Heart left ventricle (tissue), 13 donors: ENCODE measurements at regions not wholly inside any gene's neighbourhood (a gene's known extent, or its start where the extent isn't known, plus 50 kb on each side); places are given as distances from the start of the nearest gene placed in this dataset.

Source experiments
- POLR2A ChIP-seq, 2 donors: fragments of 450-650 bp; IDR thresholded peaks; one replicate each; pipeline ENCODE4 v1.6.1; 2017; ENCODE audit warnings: antibody characterized with exemption in 2 of 2, mild to moderate bottlenecking in 2 of 2, moderate library complexity in 2 of 2
- TF ChIP-seq, protein P1 (sequence below), 12 donors: fragments of 200-600 bp; sonication (generic) in 4 of 12; IDR thresholded peaks; one replicate each; pipeline versions ENCODE4 v1.5.0 to v1.8.0; 2018 to 2022; ENCODE audit warnings: antibody characterized with exemption in 12 of 12, mild to moderate bottlenecking in 5 of 12
- donor health status: ischemic (EF 13 %, LVEDD 7.1; RV severe dilation, severe dysfunction).
- donor health status: DM: no; HTN: yes; CAD: no.
- donor health status: DM: no; HTN: no; CAD: no.
- donor health status: ischemic (EF 25% LVEDD 6.9; RV normal size, moderate dysfunction).
- donor health status: ischemic (EF 25% LVEDD 5.7; RV mildly dilated, moderate dysfunction).
- donor health status: ischemic (EF 35%, LVEDD 5.7; RV mildly dilated, moderate dysfunction).
- donor health status: nonischemic (EF 11% LVEDD 7.7; RV severe dilation, severe dysfunction).
- donor health status: DM: yes; HTN: yes; CAD: no.
- donor health status: PGD.
- donor health status: ischemic (EF 29% LVEDD 5.4; RV normal size, mild dysfunction).
- donor health status: nonischemic (EF 23%, LVEDD 6.1; RV moderate dilation, normal function).

DNA sequence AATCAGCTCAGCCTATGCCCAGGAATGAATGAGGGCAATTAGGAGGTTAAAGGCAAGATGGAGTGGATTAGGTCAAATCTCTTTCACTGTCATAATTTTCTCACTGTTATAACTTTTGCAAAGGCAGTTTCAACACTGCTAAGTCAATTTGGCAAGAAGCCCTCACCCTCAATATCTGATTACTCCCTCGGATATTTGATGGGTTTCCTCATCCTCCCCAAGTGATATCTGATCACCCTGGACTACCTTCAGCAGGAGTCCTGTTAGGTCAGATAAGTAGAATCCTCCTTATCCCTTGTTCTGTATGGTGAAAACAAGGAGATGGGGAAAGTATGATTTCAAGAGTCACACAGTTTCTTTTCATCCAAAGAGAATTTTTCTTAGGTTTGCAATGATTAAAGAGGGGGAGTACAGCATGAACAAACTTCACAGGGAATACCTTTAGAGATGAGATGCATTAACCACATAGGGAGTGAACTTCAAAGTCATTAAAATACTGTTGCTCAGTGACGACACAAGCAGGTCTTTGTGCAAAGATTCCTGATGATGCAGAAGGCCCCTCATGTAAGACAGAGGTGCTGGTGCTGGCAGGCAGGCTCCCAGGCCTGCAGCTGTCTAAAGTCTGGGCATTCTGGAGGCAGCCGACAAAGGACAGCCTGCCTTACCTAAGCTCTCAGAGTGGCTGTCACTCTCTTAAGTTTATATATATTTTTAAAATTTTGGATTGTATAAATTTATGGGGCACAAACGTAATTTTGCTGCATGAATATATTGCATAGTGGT is 75.4 kb upstream of the POM121L12 start:
- TF ChIP-seq, protein P1, sequence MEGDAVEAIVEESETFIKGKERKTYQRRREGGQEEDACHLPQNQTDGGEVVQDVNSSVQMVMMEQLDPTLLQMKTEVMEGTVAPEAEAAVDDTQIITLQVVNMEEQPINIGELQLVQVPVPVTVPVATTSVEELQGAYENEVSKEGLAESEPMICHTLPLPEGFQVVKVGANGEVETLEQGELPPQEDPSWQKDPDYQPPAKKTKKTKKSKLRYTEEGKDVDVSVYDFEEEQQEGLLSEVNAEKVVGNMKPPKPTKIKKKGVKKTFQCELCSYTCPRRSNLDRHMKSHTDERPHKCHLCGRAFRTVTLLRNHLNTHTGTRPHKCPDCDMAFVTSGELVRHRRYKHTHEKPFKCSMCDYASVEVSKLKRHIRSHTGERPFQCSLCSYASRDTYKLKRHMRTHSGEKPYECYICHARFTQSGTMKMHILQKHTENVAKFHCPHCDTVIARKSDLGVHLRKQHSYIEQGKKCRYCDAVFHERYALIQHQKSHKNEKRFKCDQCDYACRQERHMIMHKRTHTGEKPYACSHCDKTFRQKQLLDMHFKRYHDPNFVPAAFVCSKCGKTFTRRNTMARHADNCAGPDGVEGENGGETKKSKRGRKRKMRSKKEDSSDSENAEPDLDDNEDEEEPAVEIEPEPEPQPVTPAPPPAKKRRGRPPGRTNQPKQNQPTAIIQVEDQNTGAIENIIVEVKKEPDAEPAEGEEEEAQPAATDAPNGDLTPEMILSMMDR (IDR thresholded peaks at IDR 0.05), result no peak
- no peak for TF ChIP-seq POLR2A (IDR thresholded peaks at IDR 0.05)
